ENCODE measurements at regions not wholly inside any gene's neighbourhood (a gene's known extent, or its start where the extent isn't known, plus 50 kb on each side); places are given as distances from the start of the nearest gene placed in this dataset.

- TF ChIP-seq, protein P1, sequence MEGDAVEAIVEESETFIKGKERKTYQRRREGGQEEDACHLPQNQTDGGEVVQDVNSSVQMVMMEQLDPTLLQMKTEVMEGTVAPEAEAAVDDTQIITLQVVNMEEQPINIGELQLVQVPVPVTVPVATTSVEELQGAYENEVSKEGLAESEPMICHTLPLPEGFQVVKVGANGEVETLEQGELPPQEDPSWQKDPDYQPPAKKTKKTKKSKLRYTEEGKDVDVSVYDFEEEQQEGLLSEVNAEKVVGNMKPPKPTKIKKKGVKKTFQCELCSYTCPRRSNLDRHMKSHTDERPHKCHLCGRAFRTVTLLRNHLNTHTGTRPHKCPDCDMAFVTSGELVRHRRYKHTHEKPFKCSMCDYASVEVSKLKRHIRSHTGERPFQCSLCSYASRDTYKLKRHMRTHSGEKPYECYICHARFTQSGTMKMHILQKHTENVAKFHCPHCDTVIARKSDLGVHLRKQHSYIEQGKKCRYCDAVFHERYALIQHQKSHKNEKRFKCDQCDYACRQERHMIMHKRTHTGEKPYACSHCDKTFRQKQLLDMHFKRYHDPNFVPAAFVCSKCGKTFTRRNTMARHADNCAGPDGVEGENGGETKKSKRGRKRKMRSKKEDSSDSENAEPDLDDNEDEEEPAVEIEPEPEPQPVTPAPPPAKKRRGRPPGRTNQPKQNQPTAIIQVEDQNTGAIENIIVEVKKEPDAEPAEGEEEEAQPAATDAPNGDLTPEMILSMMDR (IDR thresholded peaks at IDR 0.05), result no peak
- TF ChIP-seq POLR2A (IDR thresholded peaks at IDR 0.05), result no peak
- no peak for TF ChIP-seq POLR2AphosphoS5 (IDR thresholded peaks at IDR 0.05; ENCODE audit: insufficient read depth in 1 of 2, low read depth in 1 of 2)
Measured at GRCh38 chr6:93621442-93621841, 202.1 kb upstream of the EPHA7 start.
